Neural progenitor cell (in vitro differentiated cells): ENCODE measurements at regions not wholly inside any gene's neighbourhood (a gene's known extent, or its start where the extent isn't known, plus 50 kb on each side); places are given as distances from the start of the nearest gene placed in this dataset.

ENCODE experiments used
- DNase-seq: peaks from one replicate; pipeline ENCODE4 v3.0.0-alpha.2; 2016; ENCODE audit warnings: low spot score
- H2AFZ ChIP-seq: fragments of 200-600 bp; sonication (generic); replicated peaks from 2 replicates; pipeline ENCODE4 v1.6.1; 2016; ENCODE audit warnings: antibody characterized with exemption
- H3F3A ChIP-seq: fragments of 200-600 bp; sonication (generic); 2 replicates; pipeline ENCODE4 v1.6.1; 2016; ENCODE audit warnings: antibody characterized with exemption, low read depth
- H3K27ac ChIP-seq: fragments of 200-600 bp; sonication (generic); 2 replicates; pipeline ENCODE4 v1.5.1; 2016; ENCODE audit warnings: mild to moderate bottlenecking
- H3K27me3 ChIP-seq: fragments of 200-600 bp; sonication (generic); 2 replicates; pipeline ENCODE4 v1.6.1; 2016; ENCODE audit warnings: mild to moderate bottlenecking, moderate library complexity
- H3K36me3 ChIP-seq: fragments of 200-600 bp; sonication (generic); 2 replicates; pipeline ENCODE4 v1.5.1; 2016
- H3K4me1 ChIP-seq: fragments of 200-600 bp; sonication (generic); 2 replicates; pipeline ENCODE4 v1.6.1; 2016; ENCODE audit warnings: mixed run types
- H3K4me2 ChIP-seq: fragments of 200-600 bp; sonication (generic); 2 replicates; pipeline ENCODE4 v1.6.1; 2016
- H3K4me3 ChIP-seq: fragments of 200-600 bp; sonication (generic); 2 replicates; pipeline ENCODE4 v1.5.1; 2016
- H3K79me2 ChIP-seq: fragments of 200-600 bp; sonication (generic); 2 replicates; pipeline ENCODE4 v1.6.1; 2016; ENCODE audit warnings: low read depth
- H3K9ac ChIP-seq: fragments of 200-600 bp; sonication (generic); 2 replicates; pipeline ENCODE4 v1.6.1; 2016
- H3K9me3 ChIP-seq: fragments of 200-600 bp; sonication (generic); 2 replicates; pipeline ENCODE4 v1.5.1; 2016; ENCODE audit warnings: low read depth
- H4K20me1 ChIP-seq: fragments of 200-600 bp; sonication (generic); 2 replicates; pipeline ENCODE4 v1.6.1; 2016; ENCODE audit warnings: low read depth
- H3K27ac Mint-ChIP-seq: 3 replicates; pipeline ENCODE4 v1.8.0; 2021; ENCODE audit warnings: mixed read lengths
- H3K27me3 Mint-ChIP-seq: 2 replicates; pipeline ENCODE4 v1.8.0; 2022; ENCODE audit warnings: low read depth, mild to moderate bottlenecking, inconsistent platforms, moderate library complexity, mixed read lengths; ENCODE audit not compliant: insufficient read depth
- H3K36me3 Mint-ChIP-seq: 3 replicates; pipeline ENCODE4 v1.8.0; 2021; ENCODE audit warnings: mixed read lengths
- H3K4me1 Mint-ChIP-seq: 3 replicates; pipeline ENCODE4 v1.8.0; 2021; ENCODE audit warnings: mixed read lengths
- H3K4me3 Mint-ChIP-seq: 3 replicates; pipeline ENCODE4 v1.8.0; 2021; ENCODE audit warnings: mild to moderate bottlenecking, moderate library complexity, mixed read lengths
- H3K9me3 Mint-ChIP-seq: 3 replicates; pipeline ENCODE4 v1.8.0; 2020; ENCODE audit warnings: mixed read lengths
- EZH2 ChIP-seq: fragments of 200-600 bp; sonication (generic); IDR thresholded peaks from 2 replicates; pipeline ENCODE4 v1.6.1; 2017; ENCODE audit warnings: antibody characterized with exemption, mild to moderate bottlenecking, moderate library complexity
- EZH2phosphoT487 ChIP-seq: fragments of 200-600 bp; sonication (generic); IDR thresholded peaks from 2 replicates; pipeline ENCODE4 v1.6.1; 2017; ENCODE audit warnings: antibody characterized with exemption
- TF ChIP-seq, protein P1 (sequence below): fragments of 200-600 bp; sonication (generic); IDR thresholded peaks from 2 replicates; pipeline ENCODE4 v1.5.1; 2017; ENCODE audit warnings: antibody characterized with exemption, mild to moderate bottlenecking

DNA sequence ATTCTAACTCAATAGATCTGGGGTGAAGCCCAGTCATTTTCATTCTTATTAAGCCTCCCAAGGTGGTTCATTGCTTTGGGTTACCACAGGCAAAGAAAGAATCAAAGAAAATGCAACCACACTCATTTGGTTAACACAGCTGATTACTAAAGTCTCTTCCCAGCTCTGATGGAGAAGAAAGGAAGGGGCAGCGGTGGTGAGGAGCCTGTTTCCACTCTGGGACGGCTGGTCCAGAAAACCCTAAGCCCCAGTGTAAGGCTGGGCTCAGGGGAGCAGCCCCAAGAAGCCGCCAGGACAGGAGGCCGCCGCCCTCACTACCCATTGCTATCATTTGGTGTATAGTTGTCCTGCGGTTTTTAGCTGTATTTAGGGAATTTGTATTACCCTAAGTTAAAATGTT is 226.9 kb downstream of the CD83 start:
- H3K9me3 Mint-ChIP-seq = peaks cover 2% of the 10 kb centered on the region
- no peaks in the 10 kb centered on the region for H3K27me3 ChIP-seq
- H3K79me2 ChIP-seq = no peaks in the 10 kb centered on the region
- H3K36me3 ChIP-seq = no peaks in the 10 kb centered on the region
- no peak overlapping the region for H3K27ac Mint-ChIP-seq
- H3K4me1 ChIP-seq = peaks cover 4% of the 10 kb centered on the region
- no peaks in the 10 kb centered on the region for H4K20me1 ChIP-seq
- H3F3A ChIP-seq = no peaks in the 10 kb centered on the region
- H3K27ac ChIP-seq = no peak overlapping the region
- H3K4me1 Mint-ChIP-seq = no peaks in the 10 kb centered on the region
- no peak for DNase-seq
- H3K4me2 ChIP-seq = no peak overlapping the region
- no peaks in the 10 kb centered on the region for H3K9me3 ChIP-seq
- H3K4me3 ChIP-seq = no peak overlapping the region
- no peak overlapping the region for H3K9ac ChIP-seq
- no peak overlapping the region for H2AFZ ChIP-seq
- TF ChIP-seq, protein P1, sequence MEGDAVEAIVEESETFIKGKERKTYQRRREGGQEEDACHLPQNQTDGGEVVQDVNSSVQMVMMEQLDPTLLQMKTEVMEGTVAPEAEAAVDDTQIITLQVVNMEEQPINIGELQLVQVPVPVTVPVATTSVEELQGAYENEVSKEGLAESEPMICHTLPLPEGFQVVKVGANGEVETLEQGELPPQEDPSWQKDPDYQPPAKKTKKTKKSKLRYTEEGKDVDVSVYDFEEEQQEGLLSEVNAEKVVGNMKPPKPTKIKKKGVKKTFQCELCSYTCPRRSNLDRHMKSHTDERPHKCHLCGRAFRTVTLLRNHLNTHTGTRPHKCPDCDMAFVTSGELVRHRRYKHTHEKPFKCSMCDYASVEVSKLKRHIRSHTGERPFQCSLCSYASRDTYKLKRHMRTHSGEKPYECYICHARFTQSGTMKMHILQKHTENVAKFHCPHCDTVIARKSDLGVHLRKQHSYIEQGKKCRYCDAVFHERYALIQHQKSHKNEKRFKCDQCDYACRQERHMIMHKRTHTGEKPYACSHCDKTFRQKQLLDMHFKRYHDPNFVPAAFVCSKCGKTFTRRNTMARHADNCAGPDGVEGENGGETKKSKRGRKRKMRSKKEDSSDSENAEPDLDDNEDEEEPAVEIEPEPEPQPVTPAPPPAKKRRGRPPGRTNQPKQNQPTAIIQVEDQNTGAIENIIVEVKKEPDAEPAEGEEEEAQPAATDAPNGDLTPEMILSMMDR = no peak
- no peak for TF ChIP-seq EZH2
- TF ChIP-seq EZH2phosphoT487 = no peak
- no peak overlapping the region for H3K4me3 Mint-ChIP-seq
- peaks cover 13% of the 10 kb centered on the region for H3K27me3 Mint-ChIP-seq
- no peaks in the 10 kb centered on the region for H3K36me3 Mint-ChIP-seq

DNA sequence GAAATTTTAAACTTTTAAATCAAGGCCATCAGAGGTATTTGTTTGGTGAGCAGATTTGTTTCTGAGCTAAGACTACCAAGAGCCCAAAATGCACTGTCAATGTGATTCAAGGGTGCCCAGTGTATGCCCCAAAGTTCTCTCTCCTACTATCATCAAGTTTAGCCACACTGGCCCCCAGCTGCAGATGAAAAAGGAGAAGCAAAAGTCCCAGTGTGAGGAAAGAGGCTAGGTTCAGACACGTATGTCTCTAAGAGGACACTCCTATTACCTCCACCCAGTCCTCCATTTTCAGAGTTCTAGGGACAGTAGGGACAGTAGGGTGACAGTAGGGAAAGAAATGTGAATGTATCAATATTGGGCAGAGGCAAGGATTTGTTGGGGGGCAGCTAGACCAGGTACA is 230.8 kb downstream of the CD83 start:
- Histone ChIP-seq H3K9ac (no peak overlapping the region), H2AFZ (no peak overlapping the region), H3F3A (no peaks in the 10 kb centered on the region), H3K4me1 (peaks cover 7% of the 10 kb centered on the region), H3K27me3 (no peaks in the 10 kb centered on the region), H3K79me2 (no peaks in the 10 kb centered on the region), H4K20me1 (no peaks in the 10 kb centered on the region), H3K9me3 (no peaks in the 10 kb centered on the region), H3K4me3 (no peak overlapping the region), H3K36me3 (no peaks in the 10 kb centered on the region), H3K27ac (no peak overlapping the region), H3K4me2 (no peak overlapping the region)
- Mint-ChIP-seq H3K9me3 (peaks cover 15% of the 10 kb centered on the region), H3K27ac (no peak overlapping the region), H3K4me1 (peaks cover 9% of the 10 kb centered on the region), H3K4me3 (no peak overlapping the region), H3K36me3 (no peaks in the 10 kb centered on the region), H3K27me3 (peaks cover 15% of the 10 kb centered on the region)
- DNase-seq = no peak
- TF ChIP-seq EZH2phosphoT487 (no peak), EZH2 (no peak)
- TF ChIP-seq, protein P1 = no peak

DNA sequence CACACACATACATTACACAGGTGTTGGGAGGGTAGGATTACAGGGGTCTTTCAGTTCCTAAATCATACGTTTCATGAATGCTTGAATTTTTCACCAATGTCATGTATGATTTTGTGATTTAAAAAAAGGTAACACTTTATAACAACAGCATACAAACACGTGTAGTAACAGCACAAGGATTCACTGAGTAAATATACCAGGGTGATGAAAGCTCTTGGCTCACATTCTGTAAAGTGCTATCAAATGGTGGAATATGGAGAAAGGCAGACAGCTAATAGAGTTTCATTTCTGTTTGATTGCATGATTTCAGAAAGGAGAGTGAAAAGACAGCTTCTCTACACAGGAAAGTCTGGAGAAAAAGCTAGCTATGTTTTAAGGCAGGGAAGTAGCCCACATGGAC is 231.9 kb downstream of the CD83 start:
- H3K27me3 Mint-ChIP-seq = peaks cover 16% of the 10 kb centered on the region
- H3K27me3 ChIP-seq = no peaks in the 10 kb centered on the region
- no peak overlapping the region for H3K4me2 ChIP-seq
- H2AFZ ChIP-seq = no peak overlapping the region
- H3K9me3 Mint-ChIP-seq = peaks cover 15% of the 10 kb centered on the region
- no peaks in the 10 kb centered on the region for H4K20me1 ChIP-seq
- H3K9ac ChIP-seq = no peak overlapping the region
- no peak overlapping the region for H3K27ac ChIP-seq
- H3K4me1 Mint-ChIP-seq = peaks cover 17% of the 10 kb centered on the region
- H3F3A ChIP-seq = no peaks in the 10 kb centered on the region
- H3K4me3 Mint-ChIP-seq = no peak overlapping the region
- H3K27ac Mint-ChIP-seq = no peak overlapping the region
- H3K36me3 Mint-ChIP-seq = no peaks in the 10 kb centered on the region
- H3K4me1 ChIP-seq = peaks cover 3% of the 10 kb centered on the region
- no peaks in the 10 kb centered on the region for H3K36me3 ChIP-seq
- no peaks in the 10 kb centered on the region for H3K79me2 ChIP-seq
- no peak for DNase-seq
- H3K9me3 ChIP-seq = no peaks in the 10 kb centered on the region
- TF ChIP-seq, protein P1 = no peak
- TF ChIP-seq EZH2 (no peak), EZH2phosphoT487 (no peak)
- no peak overlapping the region for H3K4me3 ChIP-seq
